ENCODE measurements at regions not wholly inside any gene's neighbourhood (a gene's known extent, or its start where the extent isn't known, plus 50 kb on each side); places are given as distances from the start of the nearest gene placed in this dataset.

DNA sequence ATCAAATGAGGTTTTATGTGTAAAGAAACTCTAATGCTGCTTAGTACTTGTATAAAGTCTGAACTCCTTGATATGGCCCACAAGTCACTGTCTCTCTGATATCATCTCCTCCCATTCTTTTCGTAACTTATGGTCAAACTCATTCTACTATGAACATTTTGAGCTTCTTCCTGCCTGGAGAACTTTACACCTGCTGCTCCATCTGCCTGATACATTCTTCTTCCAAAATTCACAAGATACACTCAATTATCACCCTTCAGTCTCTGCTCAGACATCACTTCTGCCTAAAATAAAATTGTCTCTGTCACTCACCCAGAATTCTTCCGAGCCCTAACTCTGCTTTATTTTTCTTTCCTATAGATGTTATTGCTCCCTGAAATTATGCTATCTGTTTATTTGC is 192.8 kb upstream of the LYPLAL1 start:
- TF ChIP-seq, protein P1, sequence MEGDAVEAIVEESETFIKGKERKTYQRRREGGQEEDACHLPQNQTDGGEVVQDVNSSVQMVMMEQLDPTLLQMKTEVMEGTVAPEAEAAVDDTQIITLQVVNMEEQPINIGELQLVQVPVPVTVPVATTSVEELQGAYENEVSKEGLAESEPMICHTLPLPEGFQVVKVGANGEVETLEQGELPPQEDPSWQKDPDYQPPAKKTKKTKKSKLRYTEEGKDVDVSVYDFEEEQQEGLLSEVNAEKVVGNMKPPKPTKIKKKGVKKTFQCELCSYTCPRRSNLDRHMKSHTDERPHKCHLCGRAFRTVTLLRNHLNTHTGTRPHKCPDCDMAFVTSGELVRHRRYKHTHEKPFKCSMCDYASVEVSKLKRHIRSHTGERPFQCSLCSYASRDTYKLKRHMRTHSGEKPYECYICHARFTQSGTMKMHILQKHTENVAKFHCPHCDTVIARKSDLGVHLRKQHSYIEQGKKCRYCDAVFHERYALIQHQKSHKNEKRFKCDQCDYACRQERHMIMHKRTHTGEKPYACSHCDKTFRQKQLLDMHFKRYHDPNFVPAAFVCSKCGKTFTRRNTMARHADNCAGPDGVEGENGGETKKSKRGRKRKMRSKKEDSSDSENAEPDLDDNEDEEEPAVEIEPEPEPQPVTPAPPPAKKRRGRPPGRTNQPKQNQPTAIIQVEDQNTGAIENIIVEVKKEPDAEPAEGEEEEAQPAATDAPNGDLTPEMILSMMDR (conservative IDR thresholded peaks at IDR 0.05) = no peak
- no peak overlapping the region for H3K4me3 Mint-ChIP-seq
- Histone ChIP-seq H3K9me3 (ENCODE audit: control insufficient read depth, low read length) (no peaks in the 10 kb centered on the region), H3K27me3 (ENCODE audit: control insufficient read depth, insufficient read depth, low read length, poor library complexity, severe bottlenecking) (no peaks in the 10 kb centered on the region), H3K4me1 (ENCODE audit: control insufficient read depth, insufficient read depth, low read length) (no peaks in the 10 kb centered on the region), H3K9ac (ENCODE audit: extremely low read depth, low read length, poor library complexity, severe bottlenecking) (no peak overlapping the region), H3K27ac (ENCODE audit: low read depth, low read length) (no peak overlapping the region), H3K4me3 (ENCODE audit: low read length) (no peak overlapping the region), H3K36me3 (ENCODE audit: control insufficient read depth, insufficient read depth, low read length) (no peaks in the 10 kb centered on the region)
- H3K27ac Mint-ChIP-seq = no peak overlapping the region
- no peak for DNase-seq
- WGBS, 2 experiments (ENCODE audit: insufficient coverage in 1 of 2, insufficient read length in 1 of 2) = 90 to 100% methylated on average over 1 to 2 of the region's 2 CpGs
- no peaks in the 10 kb centered on the region for H3K36me3 Mint-ChIP-seq (ENCODE audit: low read depth)
- no peaks in the 10 kb centered on the region for H3K9me3 Mint-ChIP-seq
- no peaks in the 10 kb centered on the region for H3K4me1 Mint-ChIP-seq
- H3K27me3 Mint-ChIP-seq (ENCODE audit: insufficient read depth) = no peaks in the 10 kb centered on the region

GRCh38 chr1:218982482-218982881 is 191.2 kb upstream of the LYPLAL1 start:
- no peaks in the 10 kb centered on the region for H3K9me3 ChIP-seq (ENCODE audit: control insufficient read depth, low read length)
- H3K36me3 ChIP-seq (ENCODE audit: control insufficient read depth, insufficient read depth, low read length) = no peaks in the 10 kb centered on the region
- TF ChIP-seq, protein P1 (conservative IDR thresholded peaks at IDR 0.05) = no peak
- no peak for DNase-seq
- H3K4me3 ChIP-seq (ENCODE audit: low read length) = no peak overlapping the region
- H3K36me3 Mint-ChIP-seq (ENCODE audit: low read depth) = no peaks in the 10 kb centered on the region
- H3K27me3 ChIP-seq (ENCODE audit: control insufficient read depth, insufficient read depth, low read length, poor library complexity, severe bottlenecking) = no peaks in the 10 kb centered on the region
- 98% methylated on average over 6 of the region's 6 CpGs; no CpG with 5 or more reads in 1 of the 2 experiments for WGBS, 2 experiments (ENCODE audit: insufficient coverage in 1 of 2, insufficient read length in 1 of 2)
- no peaks in the 10 kb centered on the region for H3K4me1 Mint-ChIP-seq
- no peaks in the 10 kb centered on the region for H3K4me1 ChIP-seq (ENCODE audit: control insufficient read depth, insufficient read depth, low read length)
- H3K9me3 Mint-ChIP-seq = no peaks in the 10 kb centered on the region
- no peak overlapping the region for H3K27ac ChIP-seq (ENCODE audit: low read depth, low read length)
- H3K27ac Mint-ChIP-seq = no peak overlapping the region
- no peak overlapping the region for H3K9ac ChIP-seq (ENCODE audit: extremely low read depth, low read length, poor library complexity, severe bottlenecking)
- H3K27me3 Mint-ChIP-seq (ENCODE audit: insufficient read depth) = no peaks in the 10 kb centered on the region
- H3K4me3 Mint-ChIP-seq = no peak overlapping the region

DNA sequence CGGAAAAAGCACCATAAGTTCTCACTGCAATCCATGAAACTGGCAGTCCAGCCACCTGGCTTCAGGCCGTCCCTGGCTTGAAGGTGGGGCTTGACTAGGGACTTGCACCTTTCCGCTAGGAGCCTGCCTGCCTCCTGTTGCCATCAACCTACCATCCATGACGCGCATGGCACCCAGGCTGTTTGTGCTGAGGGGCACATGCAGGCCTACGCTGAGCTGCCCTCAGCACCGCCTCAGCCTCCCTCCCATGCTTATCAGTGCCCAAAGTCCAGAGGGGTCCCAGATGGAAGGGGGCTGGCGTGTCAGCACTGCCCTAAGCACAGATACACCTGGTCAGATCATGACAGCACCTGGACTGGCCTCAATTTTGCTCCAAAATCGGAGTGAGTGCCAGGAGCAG is 190.2 kb upstream of the LYPLAL1 start:
- H3K9ac ChIP-seq (ENCODE audit: extremely low read depth, low read length, poor library complexity, severe bottlenecking) = no peak overlapping the region
- Mint-ChIP-seq H3K4me1 (no peaks in the 10 kb centered on the region), H3K27ac (no peak overlapping the region), H3K4me3 (no peak overlapping the region), H3K9me3 (peaks cover 2% of the 10 kb centered on the region), H3K27me3 (ENCODE audit: insufficient read depth) (no peaks in the 10 kb centered on the region), H3K36me3 (ENCODE audit: low read depth) (no peaks in the 10 kb centered on the region)
- no peaks in the 10 kb centered on the region for H3K4me1 ChIP-seq (ENCODE audit: control insufficient read depth, insufficient read depth, low read length)
- TF ChIP-seq, protein P1 (conservative IDR thresholded peaks at IDR 0.05) = no peak
- H3K4me3 ChIP-seq (ENCODE audit: low read length) = no peak overlapping the region
- 84 to 97% methylated on average over 3 to 9 of the region's 9 CpGs for whole genome bisulfite sequencing, 2 experiments (ENCODE audit: insufficient coverage in 1 of 2, insufficient read length in 1 of 2)
- no peak overlapping the region for H3K27ac ChIP-seq (ENCODE audit: low read depth, low read length)
- H3K36me3 ChIP-seq (ENCODE audit: control insufficient read depth, insufficient read depth, low read length) = no peaks in the 10 kb centered on the region
- no peak for DNase-seq
- peaks cover 3% of the 10 kb centered on the region for H3K9me3 ChIP-seq (ENCODE audit: control insufficient read depth, low read length)
- no peaks in the 10 kb centered on the region for H3K27me3 ChIP-seq (ENCODE audit: control insufficient read depth, insufficient read depth, low read length, poor library complexity, severe bottlenecking)

All from endodermal cell (in vitro differentiated cells).